GM13976 (cell line): ENCODE measurements at regions not wholly inside any gene's neighbourhood (a gene's known extent, or its start where the extent isn't known, plus 50 kb on each side); places are given as distances from the start of the nearest gene placed in this dataset.

Experiments
- DNase-seq: peaks from one replicate; pipeline ENCODE4 v3.0.0; 2012; ENCODE audit warnings: low spot score
- in situ Hi-C: fragments of 300-500 bp; cut with MboI; formaldehyde crosslinking; loops from one replicate; pipeline ENCODE4 v1.12.0; 2022; ENCODE audit warnings: low sequenced_read_pairs, mixed read lengths, inconsistent platforms; ENCODE audit not compliant: unreplicated experiment
- TF ChIP-seq, protein P1 (sequence below): IDR thresholded peaks from 2 replicates; pipeline ENCODE4 v1.5.1; 2012; ENCODE audit warnings: borderline replicate concordance, mild to moderate bottlenecking; ENCODE audit not compliant: insufficient read depth; ENCODE audit errors: extremely low read depth, missing control alignments, control extremely low read depth

DNA sequence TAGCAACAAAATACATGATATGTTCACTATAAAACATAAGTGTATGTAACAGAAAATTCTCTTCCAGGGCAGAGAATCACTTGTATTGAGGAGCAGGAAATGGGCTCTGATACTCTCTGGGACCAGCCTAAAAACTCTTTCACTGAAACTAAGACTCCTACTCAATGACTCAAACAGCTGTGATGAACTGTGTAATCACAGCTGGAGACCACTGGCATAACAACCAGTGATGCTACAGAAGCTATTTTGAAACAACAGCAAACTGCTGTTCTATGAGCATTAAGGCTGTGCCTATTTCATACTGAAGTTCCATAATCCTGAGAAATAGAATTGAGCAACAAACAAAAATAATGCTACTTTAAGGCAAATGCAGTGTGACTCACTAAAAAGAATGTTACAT, 594.0 kb downstream of the HINT1 start:
- no peak for DNase-seq
- TF ChIP-seq, protein P1, sequence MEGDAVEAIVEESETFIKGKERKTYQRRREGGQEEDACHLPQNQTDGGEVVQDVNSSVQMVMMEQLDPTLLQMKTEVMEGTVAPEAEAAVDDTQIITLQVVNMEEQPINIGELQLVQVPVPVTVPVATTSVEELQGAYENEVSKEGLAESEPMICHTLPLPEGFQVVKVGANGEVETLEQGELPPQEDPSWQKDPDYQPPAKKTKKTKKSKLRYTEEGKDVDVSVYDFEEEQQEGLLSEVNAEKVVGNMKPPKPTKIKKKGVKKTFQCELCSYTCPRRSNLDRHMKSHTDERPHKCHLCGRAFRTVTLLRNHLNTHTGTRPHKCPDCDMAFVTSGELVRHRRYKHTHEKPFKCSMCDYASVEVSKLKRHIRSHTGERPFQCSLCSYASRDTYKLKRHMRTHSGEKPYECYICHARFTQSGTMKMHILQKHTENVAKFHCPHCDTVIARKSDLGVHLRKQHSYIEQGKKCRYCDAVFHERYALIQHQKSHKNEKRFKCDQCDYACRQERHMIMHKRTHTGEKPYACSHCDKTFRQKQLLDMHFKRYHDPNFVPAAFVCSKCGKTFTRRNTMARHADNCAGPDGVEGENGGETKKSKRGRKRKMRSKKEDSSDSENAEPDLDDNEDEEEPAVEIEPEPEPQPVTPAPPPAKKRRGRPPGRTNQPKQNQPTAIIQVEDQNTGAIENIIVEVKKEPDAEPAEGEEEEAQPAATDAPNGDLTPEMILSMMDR, result no peak
- in situ Hi-C loops, result no loop called here

DNA sequence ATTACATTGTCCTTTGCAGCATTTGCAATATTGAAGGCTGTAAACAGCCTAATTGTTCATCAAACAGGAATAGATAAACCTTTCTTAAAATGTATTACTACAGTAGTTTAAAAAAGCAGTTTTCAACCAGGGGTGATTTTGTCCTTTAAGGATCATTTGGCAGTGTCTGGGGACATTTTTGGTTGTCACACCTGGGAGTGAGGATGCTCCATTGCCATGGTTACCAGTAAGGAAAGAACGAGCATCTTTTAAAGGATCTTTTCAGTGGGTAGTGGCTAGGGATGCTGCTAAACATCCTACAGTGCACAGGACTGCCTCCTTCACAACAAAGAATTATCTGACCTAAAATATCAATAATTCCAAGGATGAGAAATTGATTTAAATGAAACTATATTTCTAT, 596.3 kb downstream of the HINT1 start:
- no peak for DNase-seq
- TF ChIP-seq, protein P1, result no peak
- in situ Hi-C loops, result no loop called here

DNA sequence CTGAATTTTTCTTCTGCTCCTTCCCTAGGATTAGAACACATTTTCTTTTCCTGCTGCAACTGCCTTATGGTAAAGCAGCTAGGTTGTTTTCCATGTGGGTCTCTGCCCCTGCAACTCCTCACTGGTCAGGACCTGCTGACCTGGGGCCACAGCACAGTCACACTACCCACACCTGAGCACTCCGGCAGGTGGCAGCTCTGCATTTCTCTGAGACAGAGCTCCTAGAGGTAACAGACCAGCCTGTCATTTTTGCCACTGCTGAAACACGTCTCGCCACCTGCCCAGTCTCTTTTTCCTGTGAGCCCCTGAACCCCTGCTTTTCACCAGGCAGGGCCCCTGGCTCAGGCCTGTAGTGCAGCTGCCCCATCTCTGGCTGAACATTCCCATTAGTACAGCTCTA, 609.6 kb downstream of the HINT1 start:
- in situ Hi-C loops, result no loop called here
- TF ChIP-seq, protein P1, result no peak
- DNase-seq, result no peak

DNA sequence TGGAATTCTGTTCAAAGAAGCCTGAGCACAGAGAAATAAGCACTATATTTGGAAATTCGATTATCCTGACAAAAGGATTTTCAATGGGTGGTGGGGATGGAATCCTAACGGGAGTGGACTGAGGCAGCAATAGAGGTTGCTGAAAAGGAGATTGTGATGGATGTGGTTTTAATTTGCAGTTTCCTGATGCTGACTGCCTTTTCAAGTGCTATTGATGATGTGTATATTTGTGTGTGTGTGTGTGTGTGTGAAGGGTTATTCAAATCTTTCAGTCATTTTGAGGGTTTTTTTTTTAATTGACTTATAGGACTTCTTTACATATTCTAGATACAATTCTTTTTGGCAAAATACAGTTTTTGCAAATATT, 614.5 kb downstream of the HINT1 start:
- in situ Hi-C loops, result no loop called here
- DNase-seq, result no peak
- TF ChIP-seq, protein P1, result no peak

DNA sequence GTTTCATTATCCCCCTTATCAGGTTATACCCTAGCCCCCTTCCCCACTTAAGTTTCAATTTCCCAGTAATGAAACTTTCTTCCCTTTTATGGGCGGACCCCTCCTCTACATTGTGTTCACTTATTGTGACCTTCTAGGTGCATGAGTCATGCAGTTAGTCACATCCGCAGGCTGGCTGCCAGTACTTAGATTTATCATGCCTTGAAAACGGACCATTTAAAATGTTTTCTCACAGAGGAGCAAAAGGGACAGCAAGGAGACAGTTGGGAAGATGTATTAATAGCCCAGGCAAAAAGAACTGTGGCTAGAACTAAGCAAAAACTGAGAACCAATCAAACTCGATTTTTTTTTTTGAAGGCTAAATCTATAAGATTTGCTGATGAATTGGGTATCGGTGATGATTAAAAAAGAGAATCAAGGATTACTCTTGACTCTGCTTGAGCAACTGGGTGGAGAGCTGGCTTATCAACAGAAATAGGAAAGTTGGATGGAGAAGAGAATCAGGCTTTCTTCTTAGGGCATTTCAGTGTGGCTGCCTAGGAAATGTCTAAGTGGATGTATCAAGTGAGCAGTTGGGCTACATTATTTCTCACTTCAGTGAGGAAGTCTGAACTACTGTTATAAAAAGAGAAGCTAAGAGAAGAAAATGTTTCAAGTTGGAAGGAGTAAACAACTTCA, 615.0 kb downstream of the HINT1 start:
- DNase-seq, result no peak
- in situ Hi-C loops, result no loop called here
- TF ChIP-seq, protein P1, result no peak

DNA sequence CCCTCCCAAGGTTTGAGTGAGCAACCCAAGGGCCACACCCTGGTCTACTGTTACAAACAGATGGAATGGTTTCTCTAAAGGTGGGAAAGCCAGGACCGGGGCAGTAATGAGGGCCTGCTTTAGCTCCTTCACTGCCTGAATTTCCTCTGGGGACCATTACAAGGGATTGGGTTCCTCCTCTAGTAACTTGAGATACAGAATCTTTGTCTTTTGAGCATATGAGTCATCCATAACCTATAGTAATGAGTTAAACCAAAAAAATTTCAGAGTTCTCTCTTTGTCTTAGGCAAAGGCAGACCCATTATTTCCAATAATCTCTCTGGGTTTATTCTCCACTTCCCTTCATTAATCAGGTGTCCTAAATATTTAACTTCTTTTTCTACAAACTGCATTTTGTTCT, 618.8 kb downstream of the HINT1 start:
- no peak for DNase-seq
- in situ Hi-C loops, result no loop called here

More for the DNA sequence above, 618.8 kb downstream of the HINT1 start:
- TF ChIP-seq, protein P1, result no peak
